DMS114 treated with DMSO at 0.1 percent for 48 hours (cell line): ENCODE measurements at regions not wholly inside any gene's neighbourhood (a gene's known extent, or its start where the extent isn't known, plus 50 kb on each side); places are given as distances from the start of the nearest gene placed in this dataset.
"Not testable (repeated sequence)": the region's sequence is repeated elsewhere in the genome, so short reads cannot be mapped to it uniquely, and the experiment has no call there.

Experiments
- DNase-seq: peaks from one replicate; lab custom pipeline; 2025; ENCODE audit not compliant: unreplicated experiment; lab: John Stamatoyannopoulos, UW

GRCh38 chr10:28188526-28188925 is 114.3 kb downstream of the MPP7 start:
- DNase-seq: no peak

- no peak for DNase-seq
Measured at GRCh38 chr10:28186887-28187578, 115.8 kb downstream of the MPP7 start.

- no peak for DNase-seq
Measured at GRCh38 chr10:28186461-28186860, 116.4 kb downstream of the MPP7 start.

GRCh38 chr10:28184810-28185209 is 118.1 kb downstream of the MPP7 start:
- DNase-seq: no peak

- no peak for DNase-seq
Measured at GRCh38 chr10:28181478-28182096, 121.3 kb downstream of the MPP7 start.

- no peak for DNase-seq
Measured at GRCh38 chr10:28180654-28181053, 122.2 kb downstream of the MPP7 start.

- no peak for DNase-seq
Measured at GRCh38 chr10:28179743-28180099, 123.1 kb downstream of the MPP7 start.

GRCh38 chr10:28179006-28179742 is 123.7 kb downstream of the MPP7 start:
- DNase-seq: peak; percentile 55

- DNase-seq: no peak
Measured at GRCh38 chr10:28177944-28178637, 124.8 kb downstream of the MPP7 start.

- not testable (repeated sequence) for DNase-seq
Measured at GRCh38 chr10:28176498-28176897, 126.4 kb downstream of the MPP7 start.

- no peak for DNase-seq
Measured at GRCh38 chr10:28172223-28172610, 130.6 kb downstream of the MPP7 start.

- DNase-seq: no peak
Measured at GRCh38 chr10:28171468-28172222, 131.2 kb downstream of the MPP7 start.

- DNase-seq: no peak
Measured at GRCh38 chr10:28169525-28169924, 133.3 kb downstream of the MPP7 start.

GRCh38 chr10:28160866-28161405 is 141.9 kb downstream of the MPP7 start:
- DNase-seq: no peak

- DNase-seq: no peak
Measured at GRCh38 chr10:28157379-28157778, 145.5 kb downstream of the MPP7 start.

GRCh38 chr10:28155726-28156125 is 147.1 kb downstream of the MPP7 start:
- DNase-seq: no peak

GRCh38 chr10:28151636-28152035 is 151.2 kb downstream of the MPP7 start:
- DNase-seq: no peak

GRCh38 chr10:28149746-28150145 is 150.9 kb upstream of the ODAD2 start:
- no peak for DNase-seq

GRCh38 chr10:28147706-28148105 is 148.8 kb upstream of the ODAD2 start:
- no peak for DNase-seq

- DNase-seq: no peak
Measured at GRCh38 chr10:28139138-28139537, 140.3 kb upstream of the ODAD2 start.
